Bronchial epithelial cell (primary cell): ENCODE measurements at regions not wholly inside any gene's neighbourhood (a gene's known extent, or its start where the extent isn't known, plus 50 kb on each side); places are given as distances from the start of the nearest gene placed in this dataset.

Experiments
- DNase-seq: peaks from one replicate; pipeline ENCODE4 v3.0.0-alpha.2; 2010; ENCODE audit warnings: low read depth
- FAIRE-seq: peaks from 2 replicates; lab custom pipeline; 2011; peaks lifted over from hg19 to GRCh38; lab: Jason Lieb, UNC
- H3K27me3 ChIP-seq: 2 replicates; pipeline ENCODE4 v1.5.1; 2011; ENCODE audit warnings: low read length; ENCODE audit not compliant: control insufficient read depth, insufficient read depth
- H3K36me3 ChIP-seq: 2 replicates; pipeline ENCODE4 v1.5.1; 2011; ENCODE audit warnings: low read length; ENCODE audit not compliant: control insufficient read depth, insufficient read depth
- H3K4me3 ChIP-seq: 2 replicates; pipeline ENCODE4 v1.5.1; 2011; ENCODE audit warnings: mild to moderate bottlenecking, low read depth, low read length, control low read depth
- TF ChIP-seq, protein P1 (sequence below): IDR thresholded peaks from 2 replicates; pipeline ENCODE4 v1.5.1; 2011; ENCODE audit warnings: mild to moderate bottlenecking, moderate library complexity, low read length, control low read depth, inconsistent platforms; ENCODE audit not compliant: insufficient read depth, severe bottlenecking

DNA sequence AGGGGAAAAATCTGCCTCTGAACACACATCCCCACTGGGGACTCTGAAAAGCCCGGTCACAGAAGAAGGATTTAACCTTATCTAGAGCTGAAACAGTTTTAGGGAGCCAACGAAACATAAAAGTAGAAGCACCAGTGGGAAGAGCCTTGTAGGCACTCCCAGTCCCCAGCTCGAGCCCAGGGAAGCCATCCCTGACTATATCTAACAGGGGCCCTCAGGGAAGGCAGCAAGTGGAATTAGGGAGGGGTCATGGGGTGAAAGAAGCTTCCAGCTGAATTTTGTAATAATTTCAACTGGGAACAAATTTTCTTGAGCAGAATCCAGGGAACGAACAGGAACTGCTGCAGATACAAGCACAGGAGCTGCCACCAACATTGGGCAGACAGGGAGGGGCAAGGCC, 127.8 kb downstream of the BMP4 start:
- H3K4me3 ChIP-seq = no peak overlapping the region
- no peaks in the 10 kb centered on the region for H3K36me3 ChIP-seq
- TF ChIP-seq, protein P1, sequence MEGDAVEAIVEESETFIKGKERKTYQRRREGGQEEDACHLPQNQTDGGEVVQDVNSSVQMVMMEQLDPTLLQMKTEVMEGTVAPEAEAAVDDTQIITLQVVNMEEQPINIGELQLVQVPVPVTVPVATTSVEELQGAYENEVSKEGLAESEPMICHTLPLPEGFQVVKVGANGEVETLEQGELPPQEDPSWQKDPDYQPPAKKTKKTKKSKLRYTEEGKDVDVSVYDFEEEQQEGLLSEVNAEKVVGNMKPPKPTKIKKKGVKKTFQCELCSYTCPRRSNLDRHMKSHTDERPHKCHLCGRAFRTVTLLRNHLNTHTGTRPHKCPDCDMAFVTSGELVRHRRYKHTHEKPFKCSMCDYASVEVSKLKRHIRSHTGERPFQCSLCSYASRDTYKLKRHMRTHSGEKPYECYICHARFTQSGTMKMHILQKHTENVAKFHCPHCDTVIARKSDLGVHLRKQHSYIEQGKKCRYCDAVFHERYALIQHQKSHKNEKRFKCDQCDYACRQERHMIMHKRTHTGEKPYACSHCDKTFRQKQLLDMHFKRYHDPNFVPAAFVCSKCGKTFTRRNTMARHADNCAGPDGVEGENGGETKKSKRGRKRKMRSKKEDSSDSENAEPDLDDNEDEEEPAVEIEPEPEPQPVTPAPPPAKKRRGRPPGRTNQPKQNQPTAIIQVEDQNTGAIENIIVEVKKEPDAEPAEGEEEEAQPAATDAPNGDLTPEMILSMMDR = no peak
- no peak for DNase-seq
- no peaks in the 10 kb centered on the region for H3K27me3 ChIP-seq
- no peak for FAIRE-seq

DNA sequence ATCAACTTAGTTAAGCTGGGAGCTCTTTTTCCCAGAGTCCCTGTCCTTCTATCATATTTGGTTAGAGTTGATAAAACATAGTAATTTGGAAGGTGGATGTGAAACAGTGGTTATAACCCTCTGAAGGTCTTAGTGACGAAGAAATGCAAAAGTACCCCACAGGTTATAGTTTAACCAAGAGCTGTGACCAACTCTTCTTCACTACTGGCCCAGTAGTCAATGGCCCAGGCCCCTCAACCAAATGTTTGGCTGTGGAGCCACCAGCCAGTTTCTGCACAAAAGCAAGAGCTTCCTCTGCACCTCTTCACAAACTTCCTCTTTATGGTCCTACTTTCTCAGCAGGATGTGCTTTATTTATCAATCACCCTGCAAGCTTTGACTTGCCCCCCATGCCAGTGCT, 132.6 kb downstream of the BMP4 start:
- TF ChIP-seq, protein P1 = no peak
- H3K27me3 ChIP-seq = no peaks in the 10 kb centered on the region
- FAIRE-seq (no peak), DNase-seq (no peak)
- H3K36me3 ChIP-seq = no peaks in the 10 kb centered on the region
- H3K4me3 ChIP-seq = no peak overlapping the region

DNA sequence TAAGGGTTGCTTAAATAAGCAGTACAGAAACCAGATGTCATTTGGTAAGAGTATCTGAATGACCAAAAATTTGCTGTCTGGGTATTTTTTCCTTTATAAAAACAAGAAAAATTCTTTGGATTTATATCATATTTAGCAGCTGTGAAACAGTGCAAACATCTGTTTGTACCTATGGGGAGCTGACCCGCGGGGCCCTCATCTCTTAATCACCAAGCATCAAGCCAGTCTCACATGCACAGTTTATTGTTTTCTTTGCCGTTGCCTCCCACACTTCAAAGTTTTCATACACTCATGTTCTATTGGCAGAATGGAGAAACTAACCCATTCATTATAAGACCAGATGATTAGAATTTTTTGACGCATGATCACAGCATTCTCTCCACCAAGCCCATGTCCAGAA, 142.2 kb downstream of the BMP4 start:
- FAIRE-seq (no peak), DNase-seq (no peak)
- Histone ChIP-seq H3K27me3 (no peaks in the 10 kb centered on the region), H3K36me3 (no peaks in the 10 kb centered on the region), H3K4me3 (no peak overlapping the region)
- TF ChIP-seq, protein P1 = no peak

DNA sequence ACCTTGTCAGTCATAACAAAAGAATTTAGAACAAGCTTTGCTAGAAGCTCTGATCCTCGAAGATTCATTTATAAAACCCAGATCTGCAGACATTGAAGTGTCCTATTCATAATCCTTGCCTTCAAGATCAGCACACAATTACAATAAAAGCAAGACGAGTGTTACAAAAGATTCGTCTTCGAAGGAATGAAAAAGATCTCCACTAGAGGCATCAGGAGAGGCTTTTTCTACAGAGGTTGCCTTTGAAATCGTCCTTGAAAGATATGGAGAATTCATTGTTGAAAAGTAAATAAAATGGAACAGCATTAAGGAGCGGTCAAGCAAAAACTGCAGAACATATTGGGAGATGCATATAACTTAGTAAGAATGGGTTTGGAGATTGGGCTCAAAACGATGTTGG, 146.4 kb downstream of the BMP4 start:
- no peak overlapping the region for H3K4me3 ChIP-seq
- H3K36me3 ChIP-seq = no peaks in the 10 kb centered on the region
- TF ChIP-seq, protein P1 = no peak
- DNase-seq (no peak), FAIRE-seq (no peak)
- no peaks in the 10 kb centered on the region for H3K27me3 ChIP-seq

DNA sequence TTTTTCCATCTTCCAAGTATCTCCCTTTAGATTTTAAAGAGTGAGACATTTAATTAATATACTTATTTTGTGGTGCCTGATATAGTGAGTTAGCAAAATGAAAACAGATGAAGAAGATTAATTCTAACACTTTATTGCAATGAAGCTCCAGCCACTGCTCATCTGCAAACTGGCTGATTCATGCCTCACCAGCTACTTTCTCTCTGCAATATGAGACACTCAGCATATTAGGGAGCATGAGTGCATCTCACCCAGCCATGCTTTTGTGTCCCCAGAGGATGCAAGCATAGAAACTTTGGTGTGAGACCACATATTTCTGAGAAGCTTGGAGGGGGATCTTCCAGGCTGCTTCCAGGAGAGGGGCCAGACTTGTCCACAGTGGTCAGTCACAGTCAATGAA, 148.6 kb downstream of the BMP4 start:
- DNase-seq = no peak
- Histone ChIP-seq H3K36me3 (no peaks in the 10 kb centered on the region), H3K27me3 (no peaks in the 10 kb centered on the region), H3K4me3 (no peak overlapping the region)
- no peak for FAIRE-seq
- TF ChIP-seq, protein P1 = no peak

DNA sequence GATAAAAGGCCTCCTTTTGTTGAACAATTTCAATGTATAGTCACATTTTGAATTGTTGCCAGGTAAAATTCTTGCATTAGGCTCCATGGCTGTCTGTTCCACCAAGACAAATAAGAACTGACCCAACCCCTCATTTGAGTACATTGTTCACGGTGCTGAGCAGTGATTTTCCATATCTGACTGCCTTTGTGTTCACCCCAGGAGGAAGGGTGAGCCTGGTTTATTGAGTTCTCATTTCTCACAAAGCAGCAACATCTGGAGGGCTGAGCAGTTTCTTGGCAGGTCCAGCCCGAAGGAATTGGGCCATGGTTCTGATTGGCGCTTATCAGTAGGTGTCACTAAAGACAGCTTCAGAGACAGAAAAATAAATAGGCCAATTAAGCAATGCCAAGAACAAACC, 149.1 kb downstream of the BMP4 start:
- Histone ChIP-seq H3K36me3 (no peaks in the 10 kb centered on the region), H3K27me3 (no peaks in the 10 kb centered on the region), H3K4me3 (no peak overlapping the region)
- DNase-seq = no peak
- TF ChIP-seq, protein P1 = no peak
- no peak for FAIRE-seq
